ENCODE measurements at regions not wholly inside any gene's neighbourhood (a gene's known extent, or its start where the extent isn't known, plus 50 kb on each side); places are given as distances from the start of the nearest gene placed in this dataset.

DNA sequence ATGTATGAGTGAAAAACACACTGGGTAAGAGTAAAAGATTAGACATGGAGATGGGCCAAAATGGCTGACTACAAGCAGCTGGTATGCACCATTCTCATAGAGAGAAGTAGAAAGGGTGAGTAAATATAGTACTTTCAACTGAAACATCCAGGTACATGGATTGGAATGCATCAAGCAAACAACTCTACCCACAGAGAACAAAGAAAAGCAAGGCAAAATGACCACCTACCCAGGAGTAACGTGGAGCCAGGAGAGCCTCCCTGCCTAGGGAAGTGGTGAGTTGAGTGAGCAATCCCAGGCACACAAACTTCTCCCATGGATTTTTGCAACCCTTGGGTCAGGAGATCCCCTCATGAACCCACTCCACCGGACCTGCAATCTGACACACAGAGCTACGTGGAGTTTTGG lies 212.8 kb downstream of the PTN start:
- Histone ChIP-seq H3K4me3 (ENCODE audit: control extremely low read depth in 1 of 5, extremely low read depth in 1 of 5, insufficient read depth in 1 of 5, low read depth in 2 of 5, low read length in 4 of 5) (no peak overlapping the region), H3K36me3 (replicated peaks in 1 of 2; ENCODE audit: control extremely low read depth in 1 of 2, control insufficient read depth in 1 of 2, extremely low read depth in 1 of 2, insufficient read depth in 2 of 2, low read length in 1 of 2) (no peaks in the 10 kb centered on the region), H3K27ac (ENCODE audit: low read length in 2 of 2) (no peak overlapping the region), H4K20me1 (ENCODE audit: control insufficient read depth, insufficient read depth, low read length, poor library complexity, severe bottlenecking) (no peaks in the 10 kb centered on the region), H3K4me1 (ENCODE audit: control insufficient read depth in 2 of 2, insufficient read depth in 2 of 2, low read length in 2 of 2) (no peaks in the 10 kb centered on the region), H3K79me2 (ENCODE audit: control insufficient read depth, insufficient read depth, low read length) (no peaks in the 10 kb centered on the region), H3K27me3 (replicated peaks in 1 of 4; ENCODE audit: control extremely low read depth in 1 of 4, control insufficient read depth in 3 of 4, insufficient read depth in 4 of 4, low read length in 3 of 4) (no peaks in the 10 kb centered on the region), H3K9me3 (ENCODE audit: control extremely low read depth in 1 of 3, control insufficient read depth in 2 of 3, insufficient read depth in 1 of 3, low read length in 2 of 3) (no peaks in the 10 kb centered on the region), H3K4me2 (replicated peaks; ENCODE audit: low read depth, low read length, poor library complexity, severe bottlenecking) (no peak overlapping the region), H2AFZ (ENCODE audit: insufficient read depth, low read depth, low read length, poor library complexity, severe bottlenecking) (no peak overlapping the region), H3K9ac (ENCODE audit: low read length) (no peak overlapping the region)
- Mint-ChIP-seq H3K9me3 (ENCODE audit: insufficient read depth) (peaks cover 2% of the 10 kb centered on the region), H3K4me3 (no peak overlapping the region), H3K27ac (no peak overlapping the region), H3K27me3 (no peaks in the 10 kb centered on the region), H3K4me1 (no peaks in the 10 kb centered on the region)
- 92% methylated on average over 2 of the region's 3 CpGs for WGBS (ENCODE audit: insufficient coverage)
- ATAC-seq (ENCODE audit: low read depth) (no peak), DNase-seq (no peak)
- ChIA-PET CTCF (no interaction called here), POLR2A (no interaction called here)
- intact Hi-C loops (cut with micrococcal nuclease), result no loop called here
- TF ChIP-seq EZH2 (IDR thresholded peaks at IDR 0.05; ENCODE audit: borderline replicate concordance, insufficient read depth, low read depth, low read length, poor library complexity, severe bottlenecking), result no peak
- no peak for TF ChIP-seq CTCF (IDR thresholded peaks at IDR 0.05)

DNA sequence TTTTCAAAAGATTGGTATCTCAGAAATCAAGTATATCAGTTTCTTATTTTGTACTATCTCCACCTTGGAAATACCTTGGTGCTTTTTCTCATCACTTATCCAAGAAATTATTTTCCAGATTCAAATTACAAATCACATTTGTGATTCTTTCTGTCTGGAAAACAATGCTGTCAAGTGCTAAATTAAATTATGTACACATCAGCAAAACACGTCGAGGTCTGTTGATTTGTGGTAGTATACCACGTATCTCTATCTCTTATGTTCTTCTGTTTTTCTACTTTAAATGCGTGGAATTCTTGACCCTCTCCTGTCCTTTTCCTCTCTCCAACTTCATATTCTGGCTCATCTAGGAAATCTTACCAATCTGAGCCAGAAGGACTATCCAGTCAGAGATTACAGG lies 214.5 kb downstream of the PTN start:
- no peak for ATAC-seq (ENCODE audit: low read depth)
- no peaks in the 10 kb centered on the region for H3K79me2 ChIP-seq (ENCODE audit: control insufficient read depth, insufficient read depth, low read length)
- no peaks in the 10 kb centered on the region for H3K9me3 ChIP-seq (ENCODE audit: control extremely low read depth in 1 of 3, control insufficient read depth in 2 of 3, insufficient read depth in 1 of 3, low read length in 2 of 3)
- Mint-ChIP-seq H3K4me1 (no peaks in the 10 kb centered on the region), H3K27me3 (no peaks in the 10 kb centered on the region), H3K27ac (no peak overlapping the region), H3K4me3 (no peak overlapping the region), H3K9me3 (ENCODE audit: insufficient read depth) (no peaks in the 10 kb centered on the region)
- CTCF ChIA-PET, result no interaction called here
- H3K4me3 ChIP-seq (ENCODE audit: control extremely low read depth in 1 of 5, extremely low read depth in 1 of 5, insufficient read depth in 1 of 5, low read depth in 2 of 5, low read length in 4 of 5), result no peak overlapping the region
- WGBS (ENCODE audit: insufficient coverage), result 100% methylated on average over 1 of the region's 4 CpGs
- H3K27me3 ChIP-seq (replicated peaks in 1 of 4; ENCODE audit: control extremely low read depth in 1 of 4, control insufficient read depth in 3 of 4, insufficient read depth in 4 of 4, low read length in 3 of 4), result no peaks in the 10 kb centered on the region
- DNase-seq, result no peak
- H3K4me1 ChIP-seq (ENCODE audit: control insufficient read depth in 2 of 2, insufficient read depth in 2 of 2, low read length in 2 of 2), result no peaks in the 10 kb centered on the region
- H3K27ac ChIP-seq (ENCODE audit: low read length in 2 of 2), result no peak overlapping the region
- H3K4me2 ChIP-seq (replicated peaks; ENCODE audit: low read depth, low read length, poor library complexity, severe bottlenecking), result no peak overlapping the region
- no peak overlapping the region for H3K9ac ChIP-seq (ENCODE audit: low read length)
- intact Hi-C loops (cut with micrococcal nuclease), result no loop called here
- H4K20me1 ChIP-seq (ENCODE audit: control insufficient read depth, insufficient read depth, low read length, poor library complexity, severe bottlenecking), result no peaks in the 10 kb centered on the region
- POLR2A ChIA-PET, result no interaction called here
- H2AFZ ChIP-seq (ENCODE audit: insufficient read depth, low read depth, low read length, poor library complexity, severe bottlenecking), result no peak overlapping the region
- H3K36me3 ChIP-seq (replicated peaks in 1 of 2; ENCODE audit: control extremely low read depth in 1 of 2, control insufficient read depth in 1 of 2, extremely low read depth in 1 of 2, insufficient read depth in 2 of 2, low read length in 1 of 2), result no peaks in the 10 kb centered on the region
- no peak for TF ChIP-seq CTCF (IDR thresholded peaks at IDR 0.05)
- no peak for TF ChIP-seq EZH2 (IDR thresholded peaks at IDR 0.05; ENCODE audit: borderline replicate concordance, insufficient read depth, low read depth, low read length, poor library complexity, severe bottlenecking)

Data from B cell (primary cell).